Erythroblast (primary cell): ENCODE measurements at regions not wholly inside any gene's neighbourhood (a gene's known extent, or its start where the extent isn't known, plus 50 kb on each side); places are given as distances from the start of the nearest gene placed in this dataset.

Experiments
- GATA1 ChIP-seq: IDR thresholded peaks from 2 replicates; pipeline ENCODE4 v1.6.1; 2011; ENCODE audit warnings: low read depth, mild to moderate bottlenecking, control low read depth, low read length, moderate library complexity
- POLR2A ChIP-seq: IDR thresholded peaks from 2 replicates; pipeline ENCODE4 v1.6.1; 2011; ENCODE audit warnings: mild to moderate bottlenecking, low read length

DNA sequence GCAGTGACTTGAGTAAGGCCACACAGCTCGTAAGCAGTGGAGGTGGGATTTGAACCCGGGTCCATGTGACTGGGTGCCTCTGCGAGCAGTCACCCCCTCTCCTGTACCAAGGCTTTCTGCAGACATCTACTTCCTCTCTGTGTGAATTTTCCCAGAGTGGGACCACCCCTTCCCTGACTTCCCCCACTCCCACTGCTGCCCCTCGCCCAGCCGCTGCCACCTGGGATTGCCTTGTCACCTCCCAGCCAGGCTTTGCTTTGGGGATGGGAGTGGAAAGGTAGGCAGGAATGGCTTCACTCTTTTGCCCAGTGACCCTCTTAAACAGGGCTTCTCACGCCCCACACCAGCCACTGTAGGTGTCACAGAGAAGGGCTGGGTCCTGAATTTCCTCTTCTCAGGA, 105.2 kb upstream of the SEC14L1 start:
- TF ChIP-seq POLR2A (no peak), GATA1 (no peak)
